ENCODE measurements at regions not wholly inside any gene's neighbourhood (a gene's known extent, or its start where the extent isn't known, plus 50 kb on each side); places are given as distances from the start of the nearest gene placed in this dataset.

- Histone ChIP-seq H3K9ac (ENCODE audit: low read depth, low read length) (no peak overlapping the region), H3K27me3 (ENCODE audit: control insufficient read depth, insufficient read depth, low read length) (peaks cover 3% of the 10 kb centered on the region), H3K4me3 (ENCODE audit: low read length) (no peak overlapping the region), H3K4me2 (ENCODE audit: low read length) (no peak overlapping the region), H3K4me1 (ENCODE audit: control insufficient read depth, insufficient read depth, low read length) (no peaks in the 10 kb centered on the region), H3K9me3 (replicated peaks; ENCODE audit: low read length) (no peaks in the 10 kb centered on the region), H3K36me3 (ENCODE audit: insufficient read depth, low read length) (no peaks in the 10 kb centered on the region)
Observed at GRCh38 chr5:104412649-104413240, 850.2 kb upstream of the NUDT12 start.

DNA sequence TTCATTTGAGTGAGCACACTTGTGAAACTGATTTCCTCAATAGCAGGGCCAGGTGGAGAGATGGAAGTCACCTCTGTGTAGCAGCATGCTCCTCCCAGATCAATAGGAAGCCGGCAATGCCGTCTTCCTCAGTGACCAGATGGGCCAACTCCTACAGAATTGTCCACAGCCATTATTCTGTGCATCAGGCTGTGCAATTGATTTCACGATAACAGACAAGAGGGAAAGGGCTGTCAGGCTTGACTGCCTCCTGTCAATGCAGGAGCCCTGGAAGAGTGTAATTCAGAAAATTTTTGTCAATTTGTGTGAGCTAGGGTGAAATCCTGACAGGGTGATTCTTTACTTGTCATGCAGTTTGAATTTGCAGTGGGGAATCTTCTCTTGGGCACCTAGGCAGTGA, 838.4 kb upstream of the NUDT12 start:
- Histone ChIP-seq H3K36me3 (ENCODE audit: insufficient read depth, low read length) (no peaks in the 10 kb centered on the region), H3K9ac (ENCODE audit: low read depth, low read length) (no peak overlapping the region), H3K4me2 (ENCODE audit: low read length) (no peak overlapping the region)

DNA sequence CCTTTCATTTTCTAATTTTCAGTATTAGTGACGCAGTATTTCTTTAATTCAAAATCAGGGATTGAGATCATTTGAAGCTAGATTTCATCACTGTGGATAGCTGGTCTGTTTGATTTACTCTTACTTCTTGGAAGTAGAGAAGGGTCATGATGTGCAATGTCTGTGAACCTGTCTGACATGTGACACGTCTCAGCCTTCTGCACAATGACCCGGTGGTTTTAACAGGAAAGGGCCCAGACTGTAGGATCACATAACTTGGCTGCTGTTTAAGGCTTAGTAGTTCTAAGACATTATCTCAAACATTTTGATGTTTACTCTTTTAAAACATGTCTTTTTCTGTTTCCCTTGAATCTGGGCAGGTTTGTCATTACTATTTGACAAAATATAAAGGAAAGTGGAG, 823.3 kb upstream of the NUDT12 start:
- Histone ChIP-seq H3K27me3 (ENCODE audit: control insufficient read depth, insufficient read depth, low read length) (no peaks in the 10 kb centered on the region), H3K4me1 (ENCODE audit: control insufficient read depth, insufficient read depth, low read length) (no peaks in the 10 kb centered on the region), H3K4me3 (ENCODE audit: low read length) (no peak overlapping the region), H3K36me3 (ENCODE audit: insufficient read depth, low read length) (no peaks in the 10 kb centered on the region), H3K9ac (ENCODE audit: low read depth, low read length) (no peak overlapping the region), H3K4me2 (ENCODE audit: low read length) (no peak overlapping the region), H3K9me3 (replicated peaks; ENCODE audit: low read length) (no peaks in the 10 kb centered on the region)

More for the DNA sequence above, 838.4 kb upstream of the NUDT12 start:
- Histone ChIP-seq H3K27me3 (ENCODE audit: control insufficient read depth, insufficient read depth, low read length) (no peaks in the 10 kb centered on the region), H3K4me3 (ENCODE audit: low read length) (no peak overlapping the region), H3K9me3 (replicated peaks; ENCODE audit: low read length) (no peaks in the 10 kb centered on the region), H3K4me1 (ENCODE audit: control insufficient read depth, insufficient read depth, low read length) (no peaks in the 10 kb centered on the region)

DNA sequence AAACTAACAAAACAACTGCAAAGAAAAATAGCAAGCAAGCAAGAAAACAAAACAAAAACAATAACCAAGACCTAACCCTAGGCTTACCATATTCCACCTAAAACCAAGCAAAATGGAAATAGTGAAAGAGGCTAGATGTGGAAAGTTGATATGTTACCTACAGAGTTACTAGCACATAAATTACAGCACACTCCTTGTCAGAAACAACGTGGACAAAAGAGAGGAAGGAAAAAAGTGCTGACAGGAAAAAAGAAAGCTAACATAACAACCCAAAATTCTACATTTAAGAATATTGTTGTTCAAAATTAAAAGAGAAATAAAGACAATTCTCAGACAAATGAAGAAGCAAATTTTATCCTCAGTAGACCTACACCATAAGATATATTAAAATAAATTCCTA, 812.8 kb upstream of the NUDT12 start:
- Histone ChIP-seq H3K27me3 (ENCODE audit: control insufficient read depth, insufficient read depth, low read length) (no peaks in the 10 kb centered on the region), H3K9ac (ENCODE audit: low read depth, low read length) (no peak overlapping the region), H3K4me1 (ENCODE audit: control insufficient read depth, insufficient read depth, low read length) (peaks cover 6% of the 10 kb centered on the region), H3K4me2 (ENCODE audit: low read length) (no peak overlapping the region), H3K36me3 (ENCODE audit: insufficient read depth, low read length) (no peaks in the 10 kb centered on the region), H3K4me3 (ENCODE audit: low read length) (no peak overlapping the region), H3K9me3 (replicated peaks; ENCODE audit: low read length) (no peaks in the 10 kb centered on the region)

DNA sequence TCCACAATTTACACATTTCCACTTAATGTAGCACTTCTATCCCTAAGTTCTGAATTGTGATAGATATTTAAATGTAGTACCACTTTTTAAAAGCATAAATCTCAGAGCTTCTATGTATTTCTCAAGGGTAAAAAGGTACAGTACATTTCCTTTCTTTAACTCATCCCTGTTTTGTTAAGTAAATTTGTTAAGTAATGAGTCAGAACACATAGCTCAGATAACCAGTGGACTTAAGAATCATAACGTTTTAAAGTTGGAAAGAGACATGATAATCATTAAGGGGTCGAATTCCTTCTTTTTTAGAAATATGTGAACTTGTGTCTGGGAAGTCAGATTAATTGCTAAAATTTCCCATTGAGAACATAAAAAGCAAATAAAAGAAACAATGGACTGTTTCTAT, 810.2 kb upstream of the NUDT12 start:
- H3K9ac ChIP-seq (ENCODE audit: low read depth, low read length) = no peak overlapping the region
- H3K4me3 ChIP-seq (ENCODE audit: low read length) = no peak overlapping the region
- peaks cover 6% of the 10 kb centered on the region for H3K4me1 ChIP-seq (ENCODE audit: control insufficient read depth, insufficient read depth, low read length)
- H3K27me3 ChIP-seq (ENCODE audit: control insufficient read depth, insufficient read depth, low read length) = no peaks in the 10 kb centered on the region
- H3K36me3 ChIP-seq (ENCODE audit: insufficient read depth, low read length) = no peaks in the 10 kb centered on the region
- H3K9me3 ChIP-seq (replicated peaks; ENCODE audit: low read length) = no peaks in the 10 kb centered on the region
- no peak overlapping the region for H3K4me2 ChIP-seq (ENCODE audit: low read length)

DNA sequence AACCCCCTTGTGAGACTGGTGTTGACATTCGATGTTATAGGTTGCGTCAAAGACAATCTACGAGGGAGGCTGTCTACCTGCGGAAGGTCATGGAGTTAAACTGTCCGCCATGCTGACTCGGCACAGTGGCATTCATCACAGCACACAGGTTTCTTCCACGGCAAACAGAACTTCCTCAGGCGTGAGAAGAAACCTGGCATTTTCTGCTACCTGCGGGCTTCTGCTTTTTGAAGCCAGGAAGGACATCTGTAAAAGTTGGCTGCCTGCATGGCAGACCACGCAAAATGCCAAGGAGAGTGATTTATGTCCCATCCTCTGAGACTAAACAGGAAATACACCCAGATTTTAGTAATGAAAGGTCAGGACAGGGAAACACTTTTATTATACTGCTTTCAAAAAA, 809.8 kb upstream of the NUDT12 start:
- Histone ChIP-seq H3K27me3 (ENCODE audit: control insufficient read depth, insufficient read depth, low read length) (no peaks in the 10 kb centered on the region), H3K4me1 (ENCODE audit: control insufficient read depth, insufficient read depth, low read length) (peaks cover 6% of the 10 kb centered on the region), H3K9ac (ENCODE audit: low read depth, low read length) (no peak overlapping the region), H3K4me2 (ENCODE audit: low read length) (no peak overlapping the region), H3K36me3 (ENCODE audit: insufficient read depth, low read length) (no peaks in the 10 kb centered on the region), H3K9me3 (replicated peaks; ENCODE audit: low read length) (no peaks in the 10 kb centered on the region), H3K4me3 (ENCODE audit: low read length) (no peak overlapping the region)

- Histone ChIP-seq H3K36me3 (ENCODE audit: insufficient read depth, low read length) (no peaks in the 10 kb centered on the region), H3K9me3 (replicated peaks; ENCODE audit: low read length) (no peaks in the 10 kb centered on the region), H3K4me1 (ENCODE audit: control insufficient read depth, insufficient read depth, low read length) (peaks cover 6% of the 10 kb centered on the region), H3K9ac (ENCODE audit: low read depth, low read length) (no peak overlapping the region), H3K4me2 (ENCODE audit: low read length) (no peak overlapping the region), H3K27me3 (ENCODE audit: control insufficient read depth, insufficient read depth, low read length) (no peaks in the 10 kb centered on the region), H3K4me3 (ENCODE audit: low read length) (no peak overlapping the region)
Observed at GRCh38 chr5:104370523-104370922, 807.9 kb upstream of the NUDT12 start.

GRCh38 chr5:104367978-104368377, 805.4 kb upstream of the NUDT12 start:
- Histone ChIP-seq H3K36me3 (ENCODE audit: insufficient read depth, low read length) (no peaks in the 10 kb centered on the region), H3K9me3 (replicated peaks; ENCODE audit: low read length) (no peaks in the 10 kb centered on the region), H3K9ac (ENCODE audit: low read depth, low read length) (no peak overlapping the region), H3K4me1 (ENCODE audit: control insufficient read depth, insufficient read depth, low read length) (peaks cover 6% of the 10 kb centered on the region), H3K4me2 (ENCODE audit: low read length) (no peak overlapping the region), H3K4me3 (ENCODE audit: low read length) (no peak overlapping the region), H3K27me3 (ENCODE audit: control insufficient read depth, insufficient read depth, low read length) (no peaks in the 10 kb centered on the region)

GRCh38 chr5:104363567-104363966, 801.0 kb upstream of the NUDT12 start:
- Histone ChIP-seq H3K27me3 (ENCODE audit: control insufficient read depth, insufficient read depth, low read length) (no peaks in the 10 kb centered on the region), H3K4me2 (ENCODE audit: low read length) (peak overlapping the region; percentile 5), H3K4me1 (ENCODE audit: control insufficient read depth, insufficient read depth, low read length) (peaks cover 4% of the 10 kb centered on the region), H3K9me3 (replicated peaks; ENCODE audit: low read length) (no peaks in the 10 kb centered on the region), H3K4me3 (ENCODE audit: low read length) (no peak overlapping the region), H3K9ac (ENCODE audit: low read depth, low read length) (no peak overlapping the region), H3K36me3 (ENCODE audit: insufficient read depth, low read length) (no peaks in the 10 kb centered on the region)

DNA sequence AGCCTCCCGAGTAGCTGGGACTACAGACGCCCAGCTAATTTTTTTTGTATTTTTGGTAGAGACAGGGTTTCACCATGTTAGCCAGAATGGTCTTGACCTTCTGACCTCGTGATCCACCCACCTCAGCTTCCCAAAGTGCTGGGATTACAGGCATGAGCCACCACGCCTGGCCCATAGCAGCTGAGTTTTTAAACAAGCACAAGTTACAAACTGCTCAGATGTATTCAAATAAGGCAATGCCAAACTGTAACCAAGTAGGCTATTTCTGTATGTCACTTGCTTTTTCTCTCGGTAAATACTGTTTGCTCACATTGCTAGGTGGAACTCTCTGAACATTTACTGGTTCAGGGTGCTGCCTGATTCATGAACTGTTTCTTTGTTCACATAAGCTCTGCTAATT, 799.3 kb upstream of the NUDT12 start:
- H3K4me1 ChIP-seq (ENCODE audit: control insufficient read depth, insufficient read depth, low read length) = peaks cover 4% of the 10 kb centered on the region
- no peak overlapping the region for H3K4me2 ChIP-seq (ENCODE audit: low read length)
- H3K27me3 ChIP-seq (ENCODE audit: control insufficient read depth, insufficient read depth, low read length) = no peaks in the 10 kb centered on the region
- no peaks in the 10 kb centered on the region for H3K36me3 ChIP-seq (ENCODE audit: insufficient read depth, low read length)
- H3K4me3 ChIP-seq (ENCODE audit: low read length) = no peak overlapping the region
- H3K9ac ChIP-seq (ENCODE audit: low read depth, low read length) = no peak overlapping the region
- H3K9me3 ChIP-seq (replicated peaks; ENCODE audit: low read length) = no peaks in the 10 kb centered on the region

DNA sequence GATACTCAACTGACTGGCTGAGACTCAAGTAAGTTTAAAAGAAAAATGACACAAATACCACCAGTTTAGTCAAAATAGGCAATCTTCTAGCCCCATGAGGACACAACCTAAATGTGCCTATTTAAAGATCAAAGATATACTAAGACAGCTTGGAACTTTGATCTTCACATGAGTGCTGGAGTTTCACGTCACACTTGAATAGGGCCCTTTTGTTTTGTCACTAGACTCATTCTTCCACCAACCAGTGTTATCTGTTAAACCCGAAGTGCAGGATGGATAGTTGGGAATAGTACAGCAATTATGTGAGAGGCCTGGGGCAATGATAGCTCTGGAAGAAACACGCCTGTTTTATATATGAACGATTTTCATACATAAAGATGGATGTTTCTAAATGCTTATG, 792.8 kb upstream of the NUDT12 start:
- Histone ChIP-seq H3K27me3 (ENCODE audit: control insufficient read depth, insufficient read depth, low read length) (no peaks in the 10 kb centered on the region), H3K9me3 (replicated peaks; ENCODE audit: low read length) (no peaks in the 10 kb centered on the region), H3K36me3 (ENCODE audit: insufficient read depth, low read length) (no peaks in the 10 kb centered on the region), H3K4me3 (ENCODE audit: low read length) (no peak overlapping the region), H3K4me2 (ENCODE audit: low read length) (no peak overlapping the region), H3K9ac (ENCODE audit: low read depth, low read length) (no peak overlapping the region), H3K4me1 (ENCODE audit: control insufficient read depth, insufficient read depth, low read length) (no peaks in the 10 kb centered on the region)

GRCh38 chr5:104353371-104353770, 790.8 kb upstream of the NUDT12 start:
- H3K9me3 ChIP-seq (replicated peaks; ENCODE audit: low read length) = no peaks in the 10 kb centered on the region
- no peaks in the 10 kb centered on the region for H3K4me1 ChIP-seq (ENCODE audit: control insufficient read depth, insufficient read depth, low read length)
- H3K9ac ChIP-seq (ENCODE audit: low read depth, low read length) = no peak overlapping the region
- no peak overlapping the region for H3K4me3 ChIP-seq (ENCODE audit: low read length)
- no peaks in the 10 kb centered on the region for H3K27me3 ChIP-seq (ENCODE audit: control insufficient read depth, insufficient read depth, low read length)
- no peaks in the 10 kb centered on the region for H3K36me3 ChIP-seq (ENCODE audit: insufficient read depth, low read length)
- no peak overlapping the region for H3K4me2 ChIP-seq (ENCODE audit: low read length)

Data from skeletal muscle satellite cell (primary cell).